KMS-11 (cell line): ENCODE measurements at regions not wholly inside any gene's neighbourhood (a gene's known extent, or its start where the extent isn't known, plus 50 kb on each side); places are given as distances from the start of the nearest gene placed in this dataset.
A peak's percentile ranks its signal among the peaks of the same experiment; 100 is the strongest.

Source experiments
- H2AFZ ChIP-seq: fragments of 200-600 bp; sonication (generic); 2 replicates; pipeline ENCODE4 v1.6.1; 2016; ENCODE audit warnings: antibody characterized with exemption, mixed run types, low read depth
- H3K27ac ChIP-seq: fragments of 200-600 bp; sonication (generic); 2 replicates; pipeline ENCODE4 v1.6.1; 2016; ENCODE audit warnings: mild to moderate bottlenecking, mixed run types
- H3K27me3 ChIP-seq: fragments of 200-600 bp; sonication (generic); 2 replicates; pipeline ENCODE4 v1.6.1; 2017; ENCODE audit warnings: mild to moderate bottlenecking, low read depth, mixed run types, moderate library complexity; ENCODE audit not compliant: insufficient read depth
- H3K36me3 ChIP-seq: fragments of 200-600 bp; sonication (generic); 2 replicates; pipeline ENCODE4 v1.6.1; 2017; ENCODE audit warnings: mild to moderate bottlenecking, mixed run types; ENCODE audit not compliant: insufficient read depth
- H3K4me1 ChIP-seq: fragments of 200-600 bp; sonication (generic); 2 replicates; pipeline ENCODE4 v1.6.1; 2016; ENCODE audit warnings: mild to moderate bottlenecking, low read depth, mixed run types; ENCODE audit not compliant: poor library complexity, severe bottlenecking
- H3K4me2 ChIP-seq: fragments of 200-600 bp; sonication (generic); 2 replicates; pipeline ENCODE4 v1.7.0; 2016; ENCODE audit warnings: mild to moderate bottlenecking, mixed run types
- H3K4me3 ChIP-seq: fragments of 200-600 bp; sonication (generic); IDR thresholded peaks from 2 replicates; pipeline ENCODE4 v1.6.1; 2017; ENCODE audit warnings: low read depth, low read length, mixed read lengths; ENCODE audit not compliant: insufficient read depth
- H3K79me2 ChIP-seq: fragments of 200-600 bp; sonication (generic); 2 replicates; pipeline ENCODE4 v1.6.1; 2016; ENCODE audit warnings: low read depth, mixed run types; ENCODE audit not compliant: insufficient read depth
- H3K9ac ChIP-seq: fragments of 200-600 bp; sonication (generic); 2 replicates; pipeline ENCODE4 v1.6.1; 2016; ENCODE audit warnings: mild to moderate bottlenecking, mixed run types
- H4K20me1 ChIP-seq: fragments of 200-600 bp; sonication (generic); 2 replicates; pipeline ENCODE4 v1.6.1; 2016; ENCODE audit warnings: mild to moderate bottlenecking, mixed run types; ENCODE audit not compliant: insufficient read depth
- TF ChIP-seq, protein P1 (sequence below): fragments of 200-600 bp; sonication (generic); conservative IDR thresholded peaks from 2 replicates; pipeline ENCODE4 v1.6.1; 2017; ENCODE audit warnings: low read depth, mild to moderate bottlenecking, antibody characterized with exemption, low read length, moderate library complexity, mixed read lengths

DNA sequence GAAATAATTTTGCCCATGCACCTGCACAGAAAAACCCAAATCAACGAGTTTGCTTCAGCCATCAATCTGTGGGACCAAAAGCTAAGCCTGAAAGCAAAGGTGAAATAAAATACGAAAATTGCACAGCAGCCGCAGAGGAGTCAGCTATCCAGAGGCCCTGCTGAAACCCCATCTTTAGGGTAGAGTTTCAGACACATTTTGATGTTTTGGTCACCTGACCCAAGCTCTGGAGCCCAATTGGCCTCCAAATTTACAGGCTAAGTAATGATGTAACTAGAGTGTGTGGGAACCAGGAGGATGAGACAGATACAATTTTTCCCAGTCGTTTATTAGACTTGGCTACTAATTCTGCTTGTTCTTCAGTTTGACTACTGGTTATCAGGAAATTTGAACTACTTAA is 308.6 kb upstream of the ATP11B start:
- Histone ChIP-seq H3K9ac (no peak overlapping the region), H3K36me3 (no peaks in the 10 kb centered on the region), H3K27ac (peak overlapping the region; percentile 7; the same call in 1 of the 2 replicates), H3K4me1 (peaks cover 41% of the 10 kb centered on the region), H3K4me3 (no peak overlapping the region), H3K4me2 (peak overlapping the region; percentile 40), H2AFZ (no peak overlapping the region), H3K27me3 (no peaks in the 10 kb centered on the region), H3K79me2 (no peaks in the 10 kb centered on the region), H4K20me1 (no peaks in the 10 kb centered on the region)
- TF ChIP-seq, protein P1, sequence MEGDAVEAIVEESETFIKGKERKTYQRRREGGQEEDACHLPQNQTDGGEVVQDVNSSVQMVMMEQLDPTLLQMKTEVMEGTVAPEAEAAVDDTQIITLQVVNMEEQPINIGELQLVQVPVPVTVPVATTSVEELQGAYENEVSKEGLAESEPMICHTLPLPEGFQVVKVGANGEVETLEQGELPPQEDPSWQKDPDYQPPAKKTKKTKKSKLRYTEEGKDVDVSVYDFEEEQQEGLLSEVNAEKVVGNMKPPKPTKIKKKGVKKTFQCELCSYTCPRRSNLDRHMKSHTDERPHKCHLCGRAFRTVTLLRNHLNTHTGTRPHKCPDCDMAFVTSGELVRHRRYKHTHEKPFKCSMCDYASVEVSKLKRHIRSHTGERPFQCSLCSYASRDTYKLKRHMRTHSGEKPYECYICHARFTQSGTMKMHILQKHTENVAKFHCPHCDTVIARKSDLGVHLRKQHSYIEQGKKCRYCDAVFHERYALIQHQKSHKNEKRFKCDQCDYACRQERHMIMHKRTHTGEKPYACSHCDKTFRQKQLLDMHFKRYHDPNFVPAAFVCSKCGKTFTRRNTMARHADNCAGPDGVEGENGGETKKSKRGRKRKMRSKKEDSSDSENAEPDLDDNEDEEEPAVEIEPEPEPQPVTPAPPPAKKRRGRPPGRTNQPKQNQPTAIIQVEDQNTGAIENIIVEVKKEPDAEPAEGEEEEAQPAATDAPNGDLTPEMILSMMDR = no peak

DNA sequence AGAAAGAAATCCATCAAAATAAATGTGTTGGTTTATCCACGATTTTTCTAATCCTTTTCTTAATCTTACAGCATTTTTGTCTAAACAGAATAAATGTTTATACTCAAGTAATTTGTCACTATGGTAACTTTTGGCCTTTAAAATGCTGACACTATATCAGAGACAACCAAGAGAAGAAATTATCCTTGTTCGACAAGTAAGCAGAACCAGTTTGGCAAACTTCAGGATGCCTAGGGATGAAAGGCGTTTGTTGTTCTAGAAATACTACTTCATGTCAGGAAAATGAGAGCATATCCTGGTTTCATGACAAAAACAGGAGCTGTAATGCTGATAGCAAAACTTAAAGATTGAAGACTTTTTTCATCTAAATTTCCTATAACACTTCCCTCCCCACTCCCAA is 308.0 kb upstream of the ATP11B start:
- Histone ChIP-seq H2AFZ (no peak overlapping the region), H3K9ac (no peak overlapping the region), H3K27ac (peak overlapping the region; percentile 7; the same call in 1 of the 2 replicates), H3K36me3 (no peaks in the 10 kb centered on the region), H3K4me2 (peak overlapping the region; percentile 40), H3K79me2 (no peaks in the 10 kb centered on the region), H4K20me1 (no peaks in the 10 kb centered on the region), H3K4me3 (no peak overlapping the region), H3K4me1 (peaks cover 46% of the 10 kb centered on the region), H3K27me3 (no peaks in the 10 kb centered on the region)
- TF ChIP-seq, protein P1 = no peak

DNA sequence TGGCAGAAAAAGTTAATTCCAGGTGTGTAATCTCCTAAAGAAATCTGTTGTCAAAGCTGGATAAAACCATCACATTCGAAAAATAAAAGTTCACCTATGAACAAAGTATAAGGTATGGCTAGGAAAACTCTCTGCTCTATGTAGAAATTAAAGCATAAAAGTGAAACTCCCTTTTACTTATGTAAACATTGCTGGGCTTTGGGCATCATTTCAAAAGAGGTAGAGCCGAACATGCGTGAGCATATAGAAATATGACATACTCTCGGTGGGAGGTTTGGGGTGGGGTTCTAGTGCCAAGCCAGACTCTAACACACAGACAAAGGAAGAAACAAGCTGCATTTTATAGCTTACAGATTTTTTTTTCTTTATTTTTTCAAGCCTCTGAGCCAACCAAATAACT is 306.8 kb upstream of the ATP11B start:
- H3K4me2 ChIP-seq = no peak overlapping the region

DNA sequence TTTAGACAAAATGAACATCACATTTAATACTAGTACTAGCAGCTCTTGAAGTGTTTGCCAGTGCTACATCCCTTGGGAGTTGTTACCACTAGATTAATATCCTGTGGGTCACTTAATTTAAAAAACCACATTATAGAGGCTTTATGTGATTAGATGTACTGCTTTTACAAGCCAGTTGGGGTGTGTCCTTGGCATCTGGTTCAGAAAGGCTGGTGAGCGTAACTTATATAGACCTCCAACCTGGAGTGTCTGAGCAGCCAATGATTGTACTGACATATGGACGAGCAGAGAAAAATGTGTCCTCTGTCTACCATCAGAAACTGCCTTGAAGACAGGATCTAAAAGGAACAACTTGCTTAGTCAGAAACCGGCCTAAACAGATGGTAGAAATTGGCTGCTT is 306.2 kb upstream of the ATP11B start:
- Histone ChIP-seq H3K4me2 (no peak overlapping the region), H4K20me1 (no peaks in the 10 kb centered on the region), H3K36me3 (no peaks in the 10 kb centered on the region), H3K4me1 (peaks cover 50% of the 10 kb centered on the region), H2AFZ (no peak overlapping the region), H3K27ac (no peak overlapping the region), H3K9ac (no peak overlapping the region), H3K4me3 (no peak overlapping the region), H3K79me2 (no peaks in the 10 kb centered on the region), H3K27me3 (no peaks in the 10 kb centered on the region)
- TF ChIP-seq, protein P1 = no peak

More for the DNA sequence above, 306.8 kb upstream of the ATP11B start:
- Histone ChIP-seq H3K27me3 (no peaks in the 10 kb centered on the region), H3K27ac (no peak overlapping the region), H3K4me3 (no peak overlapping the region), H2AFZ (no peak overlapping the region), H3K4me1 (peaks cover 50% of the 10 kb centered on the region), H4K20me1 (no peaks in the 10 kb centered on the region), H3K9ac (no peak overlapping the region), H3K79me2 (no peaks in the 10 kb centered on the region), H3K36me3 (no peaks in the 10 kb centered on the region)
- TF ChIP-seq, protein P1 = no peak

DNA sequence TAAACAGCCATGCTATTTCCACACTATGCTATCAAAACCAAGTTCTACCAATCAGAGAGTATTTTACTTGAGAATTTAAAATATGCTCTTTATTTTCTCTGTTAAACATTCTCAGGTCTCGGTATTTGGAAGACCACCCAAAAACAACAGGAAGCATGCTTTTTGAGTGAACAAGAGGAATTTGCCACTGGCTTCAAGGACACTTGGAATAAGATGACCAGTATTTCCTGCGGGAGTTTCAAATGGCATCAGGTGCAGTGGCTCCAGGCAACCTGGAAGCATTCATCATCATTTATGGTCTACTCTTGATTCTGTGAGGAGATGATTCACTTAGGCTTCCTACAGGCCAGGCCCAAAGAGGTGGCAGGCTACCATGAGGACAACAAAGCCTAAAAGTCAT is 305.7 kb upstream of the ATP11B start:
- no peak overlapping the region for H2AFZ ChIP-seq
- no peaks in the 10 kb centered on the region for H3K27me3 ChIP-seq
- H3K27ac ChIP-seq = no peak overlapping the region
- H4K20me1 ChIP-seq = no peaks in the 10 kb centered on the region
- H3K4me3 ChIP-seq = no peak overlapping the region
- no peaks in the 10 kb centered on the region for H3K79me2 ChIP-seq
- H3K4me1 ChIP-seq = peaks cover 50% of the 10 kb centered on the region
- TF ChIP-seq, protein P1 = no peak
- H3K4me2 ChIP-seq = no peak overlapping the region
- no peaks in the 10 kb centered on the region for H3K36me3 ChIP-seq
- H3K9ac ChIP-seq = no peak overlapping the region
